Tibial nerve (tissue), 4 donors: ENCODE measurements at regions not wholly inside any gene's neighbourhood (a gene's known extent, or its start where the extent isn't known, plus 50 kb on each side); places are given as distances from the start of the nearest gene placed in this dataset.
"Not testable (repeated sequence)": the region's sequence is repeated elsewhere in the genome, so short reads cannot be mapped to it uniquely, and the experiment has no call there.

Experiments
- DNase-seq, 2 donors: peaks; one replicate each; pipeline ENCODE4 v3.0.0-alpha.2; 2019; ENCODE audit warnings: low spot score in 2 of 2
- H3K27ac ChIP-seq, 4 donors: fragments of 200-600 bp; sonication (generic) in 3 of 4; one replicate each; pipeline ENCODE4 v1.5.1; 2017 to 2019; ENCODE audit warnings: mild to moderate bottlenecking in 1 of 4
- H3K27me3 ChIP-seq, 2 donors: fragments of 200-600 bp; sonication (generic) in 1 of 2; one replicate each; pipeline versions ENCODE4 v1.5.1 to v1.6.0; 2017 to 2019
- H3K36me3 ChIP-seq, 3 donors: fragments of 200-600 bp; sonication (generic); one replicate each; pipeline ENCODE4 v1.5.1; 2018 to 2019
- H3K4me1 ChIP-seq, 4 donors: fragments of 200-600 bp; sonication (generic) in 3 of 4; one replicate each; pipeline ENCODE4 v1.5.1; 2017 to 2019
- H3K4me3 ChIP-seq, 4 donors: fragments of 200-600 bp; sonication (generic) in 3 of 4; one replicate each; pipeline ENCODE4 v1.5.1; 2017 to 2019; ENCODE audit warnings: mild to moderate bottlenecking in 1 of 4, moderate library complexity in 1 of 4
- H3K9me3 ChIP-seq, 4 donors: fragments of 200-600 bp; sonication (generic) in 3 of 4; one replicate each; pipeline ENCODE4 v1.5.1; 2017 to 2019
- CTCF ChIP-seq, 5 experiments: fragments of 200-600 bp in 3 of 5; fragments of 450-650 bp in 2 of 5; sonication (generic) in 3 of 5; IDR thresholded peaks; one replicate each; pipeline ENCODE4 v1.5.1; 2016 to 2019; ENCODE audit warnings: antibody characterized with exemption in 5 of 5, mild to moderate bottlenecking in 3 of 5, moderate library complexity in 2 of 5
- EP300 ChIP-seq, 2 donors: sonication (generic); formaldehyde crosslinking; IDR thresholded peaks; one replicate each; pipeline ENCODE4 v1.6.1; 2017; ENCODE audit warnings: antibody characterized with exemption in 2 of 2, mild to moderate bottlenecking in 1 of 2
- POLR2A ChIP-seq, 2 donors: fragments of 450-650 bp; IDR thresholded peaks; one replicate each; pipeline ENCODE4 v1.6.1; 2017; ENCODE audit warnings: antibody characterized with exemption in 2 of 2, mild to moderate bottlenecking in 2 of 2, moderate library complexity in 2 of 2
- WGBS, 2 donors: methylation state at CpG; one replicate each; pipeline ENCODE4 v1.1.5; 2018; 5-methylcytosine and 5-hydroxymethylcytosine counted together

GRCh38 chrX:30008031-30008430, 207.3 kb upstream of the MAGEB2 start:
- H3K4me3 ChIP-seq: no peak overlapping the region
- no peak overlapping the region for H3K27ac ChIP-seq
- H3K36me3 ChIP-seq: no peaks in the 10 kb centered on the region
- WGBS, 2 donors: 55 to 59% methylated on average over 2 of the region's 2 CpGs
- H3K27me3 ChIP-seq: no peaks in the 10 kb centered on the region
- no peak for TF ChIP-seq CTCF (IDR thresholded peaks at IDR 0.05)
- TF ChIP-seq EP300 (IDR thresholded peaks at IDR 0.05): no peak
- TF ChIP-seq POLR2A (IDR thresholded peaks at IDR 0.05): no peak
- no peaks in the 10 kb centered on the region for H3K9me3 ChIP-seq
- no peaks in the 10 kb centered on the region for H3K4me1 ChIP-seq
- no peak for DNase-seq

GRCh38 chrX:30010471-30010870, 204.9 kb upstream of the MAGEB2 start:
- Histone ChIP-seq H3K27ac (no peak overlapping the region), H3K4me1 (no peaks in the 10 kb centered on the region), H3K4me3 (no peak overlapping the region), H3K27me3 (no peaks in the 10 kb centered on the region), H3K36me3 (no peaks in the 10 kb centered on the region), H3K9me3 (no peaks in the 10 kb centered on the region)
- no peak for TF ChIP-seq EP300 (IDR thresholded peaks at IDR 0.05)
- TF ChIP-seq POLR2A (IDR thresholded peaks at IDR 0.05): no peak
- no peak for TF ChIP-seq CTCF (IDR thresholded peaks at IDR 0.05)
- no peak for DNase-seq
- WGBS, 2 donors: 65 to 80% methylated on average over 3 of the region's 3 CpGs

GRCh38 chrX:30015440-30015839, 199.9 kb upstream of the MAGEB2 start:
- no peak for DNase-seq
- Histone ChIP-seq H3K4me1 (no peaks in the 10 kb centered on the region), H3K9me3 (no peaks in the 10 kb centered on the region), H3K36me3 (no peaks in the 10 kb centered on the region), H3K27me3 (no peaks in the 10 kb centered on the region), H3K27ac (no peak overlapping the region), H3K4me3 (no peak overlapping the region)
- 90 to 94% methylated on average over 3 of the region's 3 CpGs for WGBS, 2 donors
- TF ChIP-seq POLR2A (IDR thresholded peaks at IDR 0.05) (no peak), EP300 (IDR thresholded peaks at IDR 0.05) (no peak), CTCF (IDR thresholded peaks at IDR 0.05) (no peak)

GRCh38 chrX:30027636-30028035, 187.7 kb upstream of the MAGEB2 start:
- no peaks in the 10 kb centered on the region for H3K9me3 ChIP-seq
- no peak overlapping the region for H3K27ac ChIP-seq
- H3K27me3 ChIP-seq: no peaks in the 10 kb centered on the region
- no peaks in the 10 kb centered on the region for H3K4me1 ChIP-seq
- H3K4me3 ChIP-seq: no peak overlapping the region
- WGBS, 2 donors: 17 to 47% methylated on average over 2 of the region's 2 CpGs
- no peaks in the 10 kb centered on the region for H3K36me3 ChIP-seq
- no peak for DNase-seq
- TF ChIP-seq EP300 (IDR thresholded peaks at IDR 0.05) (no peak), POLR2A (IDR thresholded peaks at IDR 0.05) (no peak), CTCF (IDR thresholded peaks at IDR 0.05) (no peak)

GRCh38 chrX:30036406-30036805, 179.0 kb upstream of the MAGEB2 start:
- not testable (repeated sequence) for H3K36me3 ChIP-seq, H3K9me3 ChIP-seq, DNase-seq, H3K27ac ChIP-seq, H3K4me1 ChIP-seq, H3K27me3 ChIP-seq, H3K4me3 ChIP-seq
- WGBS, 2 donors: 75 to 78% methylated on average over 4 of the region's 4 CpGs

- no peak for DNase-seq
- H3K27ac ChIP-seq: no peak overlapping the region
- no peaks in the 10 kb centered on the region for H3K4me1 ChIP-seq
- 62 to 92% methylated on average over 2 of the region's 2 CpGs for WGBS, 2 donors
- no peaks in the 10 kb centered on the region for H3K36me3 ChIP-seq
- TF ChIP-seq POLR2A (IDR thresholded peaks at IDR 0.05): no peak
- no peak for TF ChIP-seq EP300 (IDR thresholded peaks at IDR 0.05)
- no peak for TF ChIP-seq CTCF (IDR thresholded peaks at IDR 0.05)
- H3K27me3 ChIP-seq: no peaks in the 10 kb centered on the region
- H3K9me3 ChIP-seq: no peaks in the 10 kb centered on the region
- H3K4me3 ChIP-seq: no peak overlapping the region
Observed at GRCh38 chrX:30039768-30040167, 175.6 kb upstream of the MAGEB2 start.
